Loucy (cell line): ENCODE measurements at regions not wholly inside any gene's neighbourhood (a gene's known extent, or its start where the extent isn't known, plus 50 kb on each side); places are given as distances from the start of the nearest gene placed in this dataset.

ENCODE experiments used
- CTCF ChIP-seq: fragments of 200-600 bp; sonication (generic); conservative IDR thresholded peaks from 2 replicates; pipeline ENCODE4 v1.5.1; 2014; ENCODE audit warnings: mild to moderate bottlenecking, antibody characterized with exemption, low read length
- EZH2phosphoT487 ChIP-seq: fragments of 200-600 bp; IDR thresholded peaks from 2 replicates; pipeline ENCODE4 v1.6.1; 2018; ENCODE audit warnings: antibody characterized with exemption, mild to moderate bottlenecking, moderate library complexity, borderline replicate concordance

GRCh38 chr2:199055336-199055735 lies 402.4 kb downstream of the SATB2 start:
- TF ChIP-seq CTCF = no peak
- no peak for TF ChIP-seq EZH2phosphoT487
